ENCODE measurements at regions not wholly inside any gene's neighbourhood (a gene's known extent, or its start where the extent isn't known, plus 50 kb on each side); places are given as distances from the start of the nearest gene placed in this dataset.

- TF ChIP-seq CTCF (IDR thresholded peaks at IDR 0.05; ENCODE audit: insufficient read depth, missing control alignments), result no peak
Observed at GRCh38 chr18:2188258-2188657, 383.0 kb downstream of the METTL4 start.

GRCh38 chr18:2191180-2191790 is 380.0 kb downstream of the METTL4 start:
- DNase-seq (ENCODE audit: insufficient read length, low spot score), result no peak
- FAIRE-seq, result peak; percentile 87
- TF ChIP-seq CTCF (IDR thresholded peaks at IDR 0.05; ENCODE audit: insufficient read depth, missing control alignments), result no peak

More at GRCh38 chr18:2188258-2188657, 383.0 kb downstream of the METTL4 start:
- DNase-seq (ENCODE audit: insufficient read length, low spot score), result no peak
- no peak for FAIRE-seq

GRCh38 chr18:2192562-2192961 is 378.7 kb downstream of the METTL4 start:
- TF ChIP-seq CTCF (IDR thresholded peaks at IDR 0.05; ENCODE audit: insufficient read depth, missing control alignments), result no peak
- DNase-seq (ENCODE audit: insufficient read length, low spot score) (no peak), FAIRE-seq (peak; percentile 32)

- FAIRE-seq, result no peak
- no peak for DNase-seq (ENCODE audit: insufficient read length, low spot score)
- TF ChIP-seq CTCF (IDR thresholded peaks at IDR 0.05; ENCODE audit: insufficient read depth, missing control alignments), result no peak
Observed at GRCh38 chr18:2197946-2198345, 373.4 kb downstream of the METTL4 start.

GRCh38 chr18:2199060-2199459 is 372.2 kb downstream of the METTL4 start:
- no peak for TF ChIP-seq CTCF (IDR thresholded peaks at IDR 0.05; ENCODE audit: insufficient read depth, missing control alignments)
- DNase-seq (ENCODE audit: insufficient read length, low spot score), result no peak
- peak; percentile 63 for FAIRE-seq

GRCh38 chr18:2201036-2201600 is 370.2 kb downstream of the METTL4 start:
- no peak for FAIRE-seq
- TF ChIP-seq CTCF (IDR thresholded peaks at IDR 0.05; ENCODE audit: insufficient read depth, missing control alignments), result no peak

GRCh38 chr18:2204736-2205135 is 366.6 kb downstream of the METTL4 start:
- FAIRE-seq, result no peak
- no peak for TF ChIP-seq CTCF (IDR thresholded peaks at IDR 0.05; ENCODE audit: insufficient read depth, missing control alignments)
- no peak for DNase-seq (ENCODE audit: insufficient read length, low spot score)

More at GRCh38 chr18:2201036-2201600, 370.2 kb downstream of the METTL4 start:
- no peak for DNase-seq (ENCODE audit: insufficient read length, low spot score)

All from D721Med (cell line).